H1 (cell line): ENCODE measurements at regions not wholly inside any gene's neighbourhood (a gene's known extent, or its start where the extent isn't known, plus 50 kb on each side); places are given as distances from the start of the nearest gene placed in this dataset.

Source experiments
- CTCF ChIA-PET: fragments of 300-600 bp; sonication (Branson Sonifier 250); formaldehyde crosslinking; loops from one replicate; lab custom pipeline; 2021; ENCODE audit not compliant: partially characterized antibody; lab: Charles Lee
- POLR2A ChIA-PET: fragments of 300-600 bp; sonication (Branson Sonifier 250); formaldehyde crosslinking; loops from one replicate; lab custom pipeline; 2021; ENCODE audit warnings: inconsistent platforms; ENCODE audit not compliant: partially characterized antibody; lab: Charles Lee
- DNase-seq, 2 experiments: peaks; one replicate each; pipeline versions ENCODE4 v3.0.0 to v3.0.0-alpha.2; 2010 to 2022; ENCODE audit warnings: low spot score in 2 of 2, low read depth in 1 of 2, mixed read lengths in 1 of 2
- FAIRE-seq: peaks from 2 replicates; lab custom pipeline; 2011; peaks lifted over from hg19 to GRCh38; lab: Jason Lieb, UNC
- H2AFZ ChIP-seq: 2 replicates; pipeline ENCODE4 v1.8.1; 2012; ENCODE audit warnings: low read length, inconsistent platforms
- H2AK5ac ChIP-seq: 2 replicates; pipeline ENCODE4 v1.6.1; 2013; ENCODE audit warnings: low read depth, low read length
- H2BK120ac ChIP-seq: replicated peaks from 2 replicates; pipeline ENCODE3; 2013; ENCODE audit warnings: low read depth, low read length, inconsistent platforms
- H2BK12ac ChIP-seq: 2 replicates; pipeline ENCODE4 v1.6.1; 2013; ENCODE audit warnings: low read depth, low read length
- H2BK15ac ChIP-seq: 2 replicates; pipeline ENCODE4 v1.6.1; 2013; ENCODE audit warnings: low read length
- H2BK20ac ChIP-seq: 2 replicates; pipeline ENCODE4 v1.6.1; 2013; ENCODE audit warnings: low read length
- H2BK5ac ChIP-seq: 2 replicates; pipeline ENCODE4 v1.6.1; 2013; ENCODE audit warnings: low read depth, low read length
- H3K14ac ChIP-seq: 2 replicates; pipeline ENCODE4 v1.6.1; 2013; ENCODE audit warnings: inconsistent platforms; ENCODE audit not compliant: insufficient read length
- H3K18ac ChIP-seq: 2 replicates; pipeline ENCODE4 v1.6.1; 2013; ENCODE audit warnings: low read length; ENCODE audit errors: extremely low read depth
- H3K23ac ChIP-seq: 2 replicates; pipeline ENCODE4 v1.6.1; 2013; ENCODE audit warnings: inconsistent platforms; ENCODE audit not compliant: insufficient read length
- H3K23me2 ChIP-seq: 2 replicates; pipeline ENCODE4 v1.6.1; 2013; ENCODE audit warnings: low read depth, low read length
- H3K27ac ChIP-seq: 2 replicates; pipeline ENCODE4 v1.6.1; 2011; ENCODE audit warnings: low read depth, low read length, inconsistent platforms
- H3K27me3 ChIP-seq, 4 experiments: replicated peaks in 1 of 4; 1 replicate in 1 of 4; 2 replicates in 3 of 4; pipeline versions ENCODE4 v1.6.1 to v1.8.1; 2011 to 2013; ENCODE audit warnings: low read length in 3 of 4, mild to moderate bottlenecking in 3 of 4, inconsistent platforms in 2 of 4, mixed read lengths in 2 of 4, moderate library complexity in 1 of 4; ENCODE audit not compliant: control insufficient read depth in 3 of 4, insufficient read depth in 3 of 4; ENCODE audit errors: extremely low read depth in 1 of 4
- H3K36me3 ChIP-seq, 4 experiments: 2 replicates each; pipeline versions ENCODE4 v1.6.1 to v1.8.1; 2011 to 2013; ENCODE audit warnings: mild to moderate bottlenecking in 4 of 4, low read length in 3 of 4, moderate library complexity in 2 of 4, control low read depth in 1 of 4, inconsistent platforms in 1 of 4; ENCODE audit not compliant: insufficient read depth in 4 of 4, control insufficient read depth in 2 of 4
- H3K4ac ChIP-seq: replicated peaks from 2 replicates; pipeline ENCODE3; 2013; ENCODE audit warnings: low read length, low read depth, mixed read lengths, inconsistent platforms; ENCODE audit not compliant: insufficient read length
- H3K4me1 ChIP-seq, 4 experiments: replicated peaks in 1 of 4; 1 replicate in 1 of 4; 2 replicates in 3 of 4; pipeline versions ENCODE4 v1.6.1 to v1.8.1; 2011 to 2013; ENCODE audit warnings: low read length in 3 of 4, inconsistent platforms in 2 of 4, mixed read lengths in 1 of 4; ENCODE audit not compliant: insufficient read depth in 4 of 4, control insufficient read depth in 3 of 4
- H3K4me2 ChIP-seq, 2 experiments: 2 replicates each; pipeline versions ENCODE4 v1.6.1 to v1.8.1; 2011 to 2013; ENCODE audit warnings: low read depth in 2 of 2, low read length in 2 of 2, control low read depth in 1 of 2, inconsistent platforms in 1 of 2, mild to moderate bottlenecking in 1 of 2; ENCODE audit not compliant: insufficient read depth in 1 of 2
- H3K4me3 ChIP-seq, 4 experiments: fragments of 200-600, 300-600 bp in 1 of 4; sonication (generic), shearing (Covaris generic), sonication (Bioruptor Twin) in 1 of 4; 2 replicates each; pipeline versions ENCODE4 v1.5.1 to v1.8.1; 2011 to 2016; ENCODE audit warnings: low read length in 4 of 4, low read depth in 3 of 4, control low read depth in 2 of 4, inconsistent platforms in 2 of 4, mild to moderate bottlenecking in 2 of 4, mixed read lengths in 1 of 4, moderate library complexity in 1 of 4; ENCODE audit not compliant: insufficient read depth in 2 of 4; ENCODE audit errors: extremely low read depth in 1 of 4
- H3K56ac ChIP-seq: replicated peaks from 2 replicates; pipeline ENCODE3; 2013; ENCODE audit warnings: low read depth, mild to moderate bottlenecking, mixed read lengths, low read length, inconsistent platforms; ENCODE audit not compliant: insufficient read length
- H3K79me1 ChIP-seq: 2 replicates; pipeline ENCODE4 v1.6.1; 2013; ENCODE audit warnings: low read depth, low read length, control low read depth
- H3K79me2 ChIP-seq, 2 experiments: 2 replicates each; pipeline versions ENCODE4 v1.6.1 to v1.8.1; 2012 to 2013; ENCODE audit warnings: low read length in 2 of 2, mild to moderate bottlenecking in 2 of 2, inconsistent platforms in 1 of 2; ENCODE audit not compliant: insufficient read depth in 2 of 2, control insufficient read depth in 1 of 2
- H3K9ac ChIP-seq, 4 experiments: replicated peaks in 1 of 4; 1 replicate in 1 of 4; 2 replicates in 3 of 4; pipeline versions ENCODE4 v1.6.1 to v1.8.1; 2011 to 2013; ENCODE audit warnings: low read depth in 3 of 4, low read length in 3 of 4, control low read depth in 2 of 4, mild to moderate bottlenecking in 2 of 4, moderate library complexity in 2 of 4, inconsistent platforms in 1 of 4; ENCODE audit errors: extremely low read depth in 1 of 4
- H3K9me3 ChIP-seq, 2 experiments: 2 replicates each; pipeline versions ENCODE4 v1.6.1 to v1.8.1; 2012 to 2013; ENCODE audit warnings: mild to moderate bottlenecking in 2 of 2, moderate library complexity in 2 of 2, control low read depth in 1 of 2, inconsistent platforms in 1 of 2, low read depth in 1 of 2, low read length in 1 of 2, mixed read lengths in 1 of 2; ENCODE audit not compliant: insufficient read depth in 2 of 2
- H4K20me1 ChIP-seq, 2 experiments: replicated peaks in 1 of 2; 2 replicates each; pipeline versions ENCODE3 to v1.8.1; 2011 to 2013; ENCODE audit warnings: inconsistent platforms in 2 of 2, low read length in 2 of 2, mild to moderate bottlenecking in 1 of 2; ENCODE audit not compliant: insufficient read depth in 2 of 2, control insufficient read depth in 1 of 2
- H4K5ac ChIP-seq: 2 replicates; pipeline ENCODE4 v1.6.1; 2013; ENCODE audit warnings: low read length, low read depth, mixed read lengths, inconsistent platforms; ENCODE audit not compliant: insufficient read length
- H4K8ac ChIP-seq: 2 replicates; pipeline ENCODE4 v1.8.0; 2013; ENCODE audit warnings: mild to moderate bottlenecking, moderate library complexity, low read length, inconsistent platforms; ENCODE audit not compliant: insufficient read depth; ENCODE audit errors: extremely low read depth
- H4K91ac ChIP-seq: replicated peaks from 2 replicates; pipeline ENCODE3; 2013; ENCODE audit warnings: low read length, mixed read lengths, inconsistent platforms; ENCODE audit not compliant: insufficient read length
- ASH2L ChIP-seq: fragments of 200-600, 300-600 bp; sonication (generic); IDR thresholded peaks from one replicate; pipeline ENCODE4 v1.7.1; 2017; ENCODE audit warnings: low read length
- BACH1 ChIP-seq: IDR thresholded peaks from 2 replicates; pipeline ENCODE4 v1.6.1; 2012; ENCODE audit warnings: low read length, improper control_type of control experiment
- CEBPB ChIP-seq: IDR thresholded peaks from 2 replicates; pipeline ENCODE4 v1.6.1; 2012; ENCODE audit warnings: low read depth, low read length
- CHD2 ChIP-seq: IDR thresholded peaks from 2 replicates; pipeline ENCODE4 v1.6.1; 2012; ENCODE audit warnings: low read length, improper control_type of control experiment
- CREB1 ChIP-seq: IDR thresholded peaks from 2 replicates; pipeline ENCODE4 v1.6.1; 2012; ENCODE audit warnings: inconsistent platforms
- EZH2 ChIP-seq: fragments of 200-600 bp; sonication (generic); IDR thresholded peaks from 2 replicates; pipeline ENCODE4 v1.7.1; 2012; ENCODE audit warnings: low read depth, mild to moderate bottlenecking, moderate library complexity, low read length, inconsistent platforms; ENCODE audit not compliant: severe bottlenecking
- GABPA ChIP-seq: IDR thresholded peaks from 2 replicates; pipeline ENCODE4 v1.6.1; 2011; ENCODE audit warnings: mild to moderate bottlenecking, low read length, moderate library complexity, borderline replicate concordance; ENCODE audit not compliant: insufficient read depth
- JUN ChIP-seq: IDR thresholded peaks from 2 replicates; pipeline ENCODE4 v1.6.1; 2011; ENCODE audit warnings: low read depth, mild to moderate bottlenecking, improper control_type of control experiment, low read length
- POLR2AphosphoS5 ChIP-seq: IDR thresholded peaks from 2 replicates; pipeline ENCODE4 v1.6.1; 2011; ENCODE audit warnings: low read depth, low read length
- RFX5 ChIP-seq: IDR thresholded peaks from 2 replicates; pipeline ENCODE4 v1.6.1; 2011; ENCODE audit warnings: low read depth, low read length, improper control_type of control experiment, borderline replicate concordance
- SP1 ChIP-seq: IDR thresholded peaks from 2 replicates; pipeline ENCODE4 v1.6.1; 2011; ENCODE audit warnings: low read depth, low read length
- SP4 ChIP-seq: IDR thresholded peaks from 2 replicates; pipeline ENCODE4 v1.6.1; 2012; ENCODE audit warnings: low read length, inconsistent platforms
- SRF ChIP-seq: IDR thresholded peaks from 2 replicates; pipeline ENCODE4 v1.6.1; 2011; ENCODE audit warnings: mild to moderate bottlenecking, low read depth, low read length, moderate library complexity
- SUZ12 ChIP-seq: fragments of 200-600 bp; sonication (generic); IDR thresholded peaks from 2 replicates; pipeline ENCODE4 v1.6.1; 2012; ENCODE audit warnings: mild to moderate bottlenecking, inconsistent platforms, low read length, moderate library complexity, mixed read lengths
- USF2 ChIP-seq: IDR thresholded peaks from 2 replicates; pipeline ENCODE4 v1.6.1; 2011; ENCODE audit warnings: low read length, improper control_type of control experiment
- WGBS, 2 experiments: shearing (Covaris generic) in 1 of 2; methylation state at CpG; one replicate each; pipeline versions ENCODE4 v1.1.6 to v1.1.7; 2013 to 2015; ENCODE audit warnings: low lambda C conversion rate in 2 of 2, mixed read lengths in 2 of 2, inconsistent platforms in 1 of 2, low coverage in 1 of 2, missing lambda C conversion rate in 1 of 2; ENCODE audit not compliant: insufficient replicate concordance in 2 of 2, insufficient coverage in 1 of 2, insufficient read length in 1 of 2; ENCODE audit errors: extremely low coverage in 1 of 2, missing lambda C conversion rate in 1 of 2; 5-methylcytosine and 5-hydroxymethylcytosine counted together

GRCh38 chr1:191452586-191452985 lies 705.7 kb upstream of the RGS18 start:
- no peaks in the 10 kb centered on the region for H3K4me1 ChIP-seq
- no peaks in the 10 kb centered on the region for H4K20me1 ChIP-seq
- WGBS, 2 experiments = 85% methylated on average over 5 of the region's 5 CpGs; no CpG with 5 or more reads in 1 of the 2 experiments
- H3K79me1 ChIP-seq = no peaks in the 10 kb centered on the region
- no peak overlapping the region for H2BK120ac ChIP-seq
- no peak overlapping the region for H3K4ac ChIP-seq
- H2AK5ac ChIP-seq = no peak overlapping the region
- no peak overlapping the region for H3K4me2 ChIP-seq
- POLR2A ChIA-PET = no interaction called here
- H3K79me2 ChIP-seq = no peaks in the 10 kb centered on the region
- no peak overlapping the region for H4K91ac ChIP-seq
- no peak overlapping the region for H2BK5ac ChIP-seq
- no peak overlapping the region for H2BK12ac ChIP-seq
- CTCF ChIA-PET = no interaction called here
- H3K27me3 ChIP-seq = no peaks in the 10 kb centered on the region
- FAIRE-seq = no peak
- no peak for DNase-seq
- peaks cover 4 to 6% of the 10 kb centered on the region in 2 experiments; a peak in 1 of 4 replicates for H3K9me3 ChIP-seq
- no peak overlapping the region for H4K5ac ChIP-seq
- H3K14ac ChIP-seq = no peak overlapping the region
- H2BK20ac ChIP-seq = no peak overlapping the region
- no peak overlapping the region for H3K23ac ChIP-seq
- no peak overlapping the region for H3K9ac ChIP-seq
- no peak overlapping the region for H3K4me3 ChIP-seq
- no peaks in the 10 kb centered on the region for H3K23me2 ChIP-seq
- no peak overlapping the region for H3K56ac ChIP-seq
- H2AFZ ChIP-seq = no peak overlapping the region
- no peak overlapping the region for H3K18ac ChIP-seq
- H2BK15ac ChIP-seq = no peak overlapping the region
- H3K36me3 ChIP-seq = no peaks in the 10 kb centered on the region
- H3K27ac ChIP-seq = no peak overlapping the region
- TF ChIP-seq CREB1 (no peak), SRF (no peak), SP1 (no peak), CHD2 (no peak), SUZ12 (no peak), GABPA (no peak), CEBPB (no peak), EZH2 (no peak), USF2 (no peak), JUN (no peak), RFX5 (no peak), POLR2AphosphoS5 (no peak), ASH2L (no peak), SP4 (no peak), BACH1 (no peak)
- TF ChIP-seq, all 59 proteins: peak for 0
- no peak overlapping the region for H4K8ac ChIP-seq
